22Rv1 (cell line): ENCODE measurements at regions not wholly inside any gene's neighbourhood (a gene's known extent, or its start where the extent isn't known, plus 50 kb on each side); places are given as distances from the start of the nearest gene placed in this dataset.

Experiments used
- ZFX ChIP-seq: fragments of 450-650 bp; IDR thresholded peaks from 2 replicates; pipeline ENCODE4 v1.6.1; 2017; ENCODE audit warnings: antibody characterized with exemption, borderline replicate concordance
- TF ChIP-seq, protein P1 (sequence below): fragments of 450-650 bp; IDR thresholded peaks from 2 replicates; pipeline ENCODE4 v1.5.1; 2017; ENCODE audit warnings: mild to moderate bottlenecking

DNA sequence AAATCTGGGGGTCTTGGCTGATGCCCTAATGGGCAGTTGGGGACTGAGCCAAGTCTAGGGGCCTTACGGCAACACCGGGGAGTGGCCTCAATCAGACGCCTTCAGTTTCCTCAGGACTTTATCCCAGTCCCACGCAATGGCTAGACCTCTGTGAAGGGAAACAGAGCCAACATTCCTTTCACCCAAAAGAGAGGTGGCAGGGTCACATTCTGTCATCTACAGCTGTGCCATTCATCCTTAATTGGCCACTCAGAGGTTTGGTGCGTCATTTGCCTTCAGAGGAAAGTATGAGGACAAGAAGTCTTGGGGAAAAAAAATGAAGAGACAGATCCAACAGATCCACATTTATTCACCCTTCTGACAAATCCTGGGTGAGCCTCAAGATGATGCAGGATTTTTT is 166.9 kb upstream of the AVPR1A start:
- TF ChIP-seq, protein P1, sequence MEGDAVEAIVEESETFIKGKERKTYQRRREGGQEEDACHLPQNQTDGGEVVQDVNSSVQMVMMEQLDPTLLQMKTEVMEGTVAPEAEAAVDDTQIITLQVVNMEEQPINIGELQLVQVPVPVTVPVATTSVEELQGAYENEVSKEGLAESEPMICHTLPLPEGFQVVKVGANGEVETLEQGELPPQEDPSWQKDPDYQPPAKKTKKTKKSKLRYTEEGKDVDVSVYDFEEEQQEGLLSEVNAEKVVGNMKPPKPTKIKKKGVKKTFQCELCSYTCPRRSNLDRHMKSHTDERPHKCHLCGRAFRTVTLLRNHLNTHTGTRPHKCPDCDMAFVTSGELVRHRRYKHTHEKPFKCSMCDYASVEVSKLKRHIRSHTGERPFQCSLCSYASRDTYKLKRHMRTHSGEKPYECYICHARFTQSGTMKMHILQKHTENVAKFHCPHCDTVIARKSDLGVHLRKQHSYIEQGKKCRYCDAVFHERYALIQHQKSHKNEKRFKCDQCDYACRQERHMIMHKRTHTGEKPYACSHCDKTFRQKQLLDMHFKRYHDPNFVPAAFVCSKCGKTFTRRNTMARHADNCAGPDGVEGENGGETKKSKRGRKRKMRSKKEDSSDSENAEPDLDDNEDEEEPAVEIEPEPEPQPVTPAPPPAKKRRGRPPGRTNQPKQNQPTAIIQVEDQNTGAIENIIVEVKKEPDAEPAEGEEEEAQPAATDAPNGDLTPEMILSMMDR: no peak
- no peak for TF ChIP-seq ZFX
